Posterior cingulate gyrus (tissue), 11 donors: ENCODE measurements at regions not wholly inside any gene's neighbourhood (a gene's known extent, or its start where the extent isn't known, plus 50 kb on each side); places are given as distances from the start of the nearest gene placed in this dataset.
"Not testable (repeated sequence)": the region's sequence is repeated elsewhere in the genome, so short reads cannot be mapped to it uniquely, and the experiment has no call there.

Experiments
- DNase-seq, 10 donors: peaks; one replicate each; pipeline versions ENCODE4 v3.0.0 to v3.0.0-alpha.2; 2020 to 2021; ENCODE audit warnings: mixed read lengths in 3 of 10
- intact Hi-C: fragments of 100-400 bp; cut with DNase I; formaldehyde crosslinking; loops from one replicate; pipeline ENCODE4 v1.15.1; 2023

GRCh38 chr9:67162827-67163226 is 170.5 kb upstream of the SPATA31A3 start:
- DNase-seq, intact Hi-C loops: not testable (repeated sequence)

DNA sequence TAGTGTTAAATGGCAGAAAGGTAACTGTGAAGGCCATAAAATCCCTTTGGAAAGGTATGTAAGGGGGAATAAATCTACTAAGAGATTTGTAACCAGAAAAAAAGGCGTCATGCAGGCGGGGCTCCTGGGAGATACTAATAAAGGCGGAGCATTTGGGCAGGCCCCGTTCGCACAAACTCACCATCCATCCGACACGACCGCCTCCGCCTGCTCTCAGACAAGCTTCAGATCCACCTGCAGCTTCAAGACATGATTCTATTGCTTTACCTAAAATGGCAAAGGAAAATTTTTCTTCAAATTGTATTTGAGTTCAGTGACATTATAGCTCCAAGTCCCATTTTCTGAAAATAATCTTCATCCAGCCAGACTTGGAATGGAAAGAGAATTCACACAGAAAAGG is 162.9 kb upstream of the SPATA31A3 start:
- peak in 3 of 10 donors; percentile 14 to 72 (median 56) for DNase-seq
- intact Hi-C loops: not testable (repeated sequence)

DNA sequence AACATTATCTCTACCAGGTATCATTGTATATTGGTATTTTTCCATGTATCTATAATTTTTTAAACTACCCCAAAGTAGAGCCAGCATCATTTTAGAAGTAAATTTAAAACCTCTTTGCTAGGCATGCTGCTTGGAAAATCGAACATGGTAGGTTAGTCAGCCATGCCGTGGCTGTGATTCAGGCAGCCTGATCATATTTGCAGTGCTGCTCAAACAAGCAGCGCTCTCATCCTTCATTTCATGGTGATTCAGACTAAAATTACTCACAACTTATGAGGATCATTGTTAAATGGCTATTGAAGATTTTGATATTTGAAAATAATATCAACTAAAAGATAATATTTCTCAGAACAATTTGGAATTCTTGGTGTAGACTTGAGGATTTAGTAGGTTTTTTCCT is 161.2 kb upstream of the SPATA31A3 start:
- DNase-seq, intact Hi-C loops: not testable (repeated sequence)

GRCh38 chr9:67142392-67143107 is 150.2 kb upstream of the SPATA31A3 start:
- peak in 2 of 10 donors; percentile 10 to 12 for DNase-seq
- intact Hi-C loops: not testable (repeated sequence)

DNA sequence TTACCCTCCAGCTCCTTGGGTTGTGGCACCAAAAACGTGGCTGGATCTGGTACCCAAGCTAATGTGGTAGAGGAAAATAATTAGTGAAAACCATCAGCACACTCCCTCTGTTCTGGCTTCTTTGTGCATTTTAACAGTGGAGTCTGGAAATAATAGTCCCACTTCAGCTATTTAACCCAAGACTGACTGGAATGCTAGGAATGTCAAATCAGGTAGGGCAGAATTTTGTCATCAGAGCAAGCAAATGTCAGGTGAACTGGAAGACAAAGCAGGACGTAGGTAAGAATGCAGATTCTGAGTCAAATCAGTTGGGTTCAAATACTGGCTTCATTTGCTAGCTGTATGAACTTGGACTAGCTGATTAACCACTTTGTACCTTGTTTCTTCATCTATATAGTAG is 144.0 kb upstream of the SPATA31A3 start:
- intact Hi-C loops, DNase-seq: not testable (repeated sequence)

GRCh38 chr9:67133124-67133523 is 140.8 kb upstream of the SPATA31A3 start:
- intact Hi-C loops, DNase-seq: not testable (repeated sequence)

- DNase-seq, intact Hi-C loops: not testable (repeated sequence)
Observed at GRCh38 chr9:67116761-67117160, 124.4 kb upstream of the SPATA31A3 start.

DNA sequence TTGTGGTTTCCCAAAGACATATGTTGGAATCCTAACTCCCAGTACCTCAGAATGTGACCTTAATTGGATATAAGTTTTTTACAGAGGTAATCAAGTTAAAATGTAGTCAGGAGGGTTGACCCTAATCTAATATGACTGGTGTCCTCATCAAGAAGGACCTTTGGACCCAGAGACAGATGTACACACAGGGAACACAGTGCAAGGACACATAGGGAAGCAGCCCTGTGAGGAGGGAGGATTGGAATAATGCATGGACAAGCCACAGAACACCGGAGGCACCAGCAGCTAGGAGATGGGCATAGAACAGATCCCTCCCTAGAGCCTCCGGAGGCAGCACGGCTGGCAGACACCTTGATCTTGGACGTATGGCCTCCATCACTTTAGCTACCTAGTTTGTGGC is 119.8 kb upstream of the SPATA31A3 start:
- intact Hi-C loops, DNase-seq: not testable (repeated sequence)

DNA sequence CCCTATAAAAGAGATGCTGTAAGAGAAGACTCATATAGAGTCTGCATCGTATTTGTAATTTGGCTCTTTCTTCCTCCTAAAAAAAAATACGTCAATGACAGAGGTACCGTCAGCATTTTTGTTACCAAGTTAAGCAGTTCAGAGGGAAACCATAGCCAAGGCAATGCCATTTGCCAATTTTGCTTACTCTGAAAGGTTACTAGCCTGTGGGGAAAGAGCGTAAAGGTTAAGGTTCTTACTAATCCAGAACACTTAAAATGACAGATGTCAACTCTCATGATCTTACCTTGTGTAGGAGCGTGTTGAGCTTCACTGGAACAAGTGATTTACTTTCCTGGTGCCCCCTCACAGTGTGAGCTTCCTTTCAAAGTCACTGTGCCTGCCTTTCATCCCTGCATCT is 119.4 kb upstream of the SPATA31A3 start:
- intact Hi-C loops, DNase-seq: not testable (repeated sequence)

DNA sequence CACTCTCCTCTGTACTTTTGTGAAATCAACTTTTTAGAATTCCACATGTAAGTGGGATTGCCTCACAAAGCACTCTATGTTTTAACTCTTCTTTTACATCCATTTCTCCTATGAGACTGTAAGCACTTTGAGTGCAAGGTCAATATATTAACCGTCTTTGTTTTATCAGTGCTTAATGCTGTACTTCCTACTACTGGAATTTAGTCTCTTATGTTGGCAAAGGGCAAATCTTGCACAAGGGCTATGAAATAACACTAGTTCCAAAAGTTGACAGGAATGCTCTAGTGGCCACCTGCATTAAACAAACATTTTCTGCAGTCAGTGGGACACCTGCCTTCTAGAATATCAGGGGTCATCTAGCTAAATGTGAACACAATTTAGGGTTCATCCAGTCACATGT is 117.5 kb upstream of the SPATA31A3 start:
- DNase-seq, intact Hi-C loops: not testable (repeated sequence)

DNA sequence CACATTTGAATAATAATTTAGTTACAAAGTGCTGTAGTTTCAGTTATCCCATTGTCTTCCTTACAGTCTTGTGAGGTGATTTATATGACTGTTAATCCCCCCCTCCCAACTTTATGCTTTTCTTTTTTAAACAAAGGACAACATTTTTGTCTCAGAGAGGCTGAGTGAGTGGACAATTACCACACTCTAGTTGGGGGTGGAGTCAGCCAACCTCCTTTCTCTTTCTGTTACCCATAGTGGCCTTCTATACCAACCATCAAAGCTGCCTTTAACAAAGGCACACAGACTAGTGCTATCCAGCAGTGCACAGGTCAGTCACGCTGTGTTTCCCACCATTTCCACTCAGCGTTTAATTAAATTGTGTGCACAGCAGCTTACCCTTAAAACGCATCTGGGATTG is 114.3 kb upstream of the SPATA31A3 start:
- DNase-seq, intact Hi-C loops: not testable (repeated sequence)

DNA sequence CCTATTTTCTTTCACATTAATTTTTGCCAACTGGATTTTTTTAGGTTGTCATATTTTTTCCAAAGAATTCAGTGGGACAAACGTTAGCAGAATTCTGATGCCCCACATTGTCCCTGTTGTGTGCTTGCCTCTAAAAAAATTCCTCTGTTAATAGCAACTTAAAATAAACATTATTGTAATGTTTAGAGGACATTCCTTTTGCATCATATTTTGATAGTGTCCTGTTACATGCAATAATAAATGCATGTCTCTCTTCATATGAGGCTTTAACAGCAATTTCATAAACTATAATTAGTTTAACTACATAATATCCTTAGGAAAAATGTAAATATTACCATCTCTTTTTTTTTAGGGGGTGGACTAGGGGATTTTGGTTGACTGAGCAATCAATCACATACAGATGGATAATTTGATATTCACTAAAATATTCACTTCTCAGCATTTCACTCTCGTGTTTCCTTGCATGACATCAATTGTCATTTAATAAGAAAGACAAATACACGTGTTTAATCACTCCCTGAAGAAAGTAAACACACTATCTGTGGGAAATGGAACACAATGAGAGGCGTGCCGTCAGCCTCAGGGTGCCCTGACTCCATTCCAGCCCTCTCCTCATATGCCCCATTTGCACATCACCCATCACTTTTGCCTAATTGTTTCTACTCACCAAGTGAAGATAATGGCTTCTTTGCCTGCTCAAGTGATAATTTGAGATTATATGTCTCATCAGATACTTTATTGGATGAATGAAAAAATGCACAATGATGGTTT is 110.3 kb upstream of the SPATA31A3 start:
- DNase-seq, intact Hi-C loops: not testable (repeated sequence)

- intact Hi-C loops: not testable (repeated sequence)
- DNase-seq: peak in 1 of 10 donors; percentile 63
Observed at GRCh38 chr9:67091104-67091503, 98.8 kb upstream of the SPATA31A3 start.

DNA sequence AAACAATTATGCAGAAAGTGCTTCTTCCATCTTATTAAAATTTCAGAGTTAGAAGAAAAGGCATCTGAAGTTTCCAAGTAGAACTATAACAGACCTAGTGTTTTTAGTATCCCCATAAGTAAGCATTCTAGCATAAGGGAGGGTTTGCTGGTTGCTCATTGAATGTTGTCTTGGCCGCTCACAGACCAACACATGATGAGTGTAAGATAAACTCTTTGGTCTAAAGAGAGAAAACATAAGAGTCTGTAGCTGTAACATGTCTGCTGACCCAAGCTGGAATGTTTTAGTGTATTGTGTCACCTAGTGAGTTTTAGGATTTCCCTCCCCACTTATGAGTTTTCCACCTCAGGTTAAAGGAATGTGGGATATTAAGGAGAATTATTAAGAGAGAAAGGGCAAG is 94.5 kb upstream of the SPATA31A3 start:
- DNase-seq, intact Hi-C loops: not testable (repeated sequence)

DNA sequence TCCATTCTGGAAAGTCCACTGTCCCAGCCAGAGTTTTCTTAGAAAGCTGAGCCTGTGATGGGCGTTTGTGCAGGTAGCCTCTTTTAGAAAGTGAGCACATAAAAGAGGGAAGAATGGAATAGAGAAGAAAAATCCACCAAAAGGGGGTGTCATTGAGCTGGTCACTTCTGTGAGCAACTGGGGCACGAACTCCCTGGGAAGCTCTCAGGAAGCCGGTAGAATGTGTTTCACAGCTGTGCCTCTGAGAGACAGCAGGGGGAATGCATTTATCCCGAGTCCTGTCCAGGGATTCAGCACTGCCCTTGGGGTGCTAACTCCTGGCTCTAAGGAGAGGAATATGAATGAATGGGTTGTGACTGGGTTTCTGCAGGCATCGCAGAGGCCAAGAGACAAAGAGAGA is 73.8 kb upstream of the SPATA31A3 start:
- DNase-seq: peak in 1 of 10 donors; percentile 22
- intact Hi-C loops: not testable (repeated sequence)

- peak in 7 of 10 donors; percentile 7 to 84 (median 32) for DNase-seq
- intact Hi-C loops: not testable (repeated sequence)
Observed at GRCh38 chr9:67058898-67059715, 66.8 kb upstream of the SPATA31A3 start.
